RCC 7860 (cell line): ENCODE measurements at regions not wholly inside any gene's neighbourhood (a gene's known extent, or its start where the extent isn't known, plus 50 kb on each side); places are given as distances from the start of the nearest gene placed in this dataset.
"Not testable (repeated sequence)": the region's sequence is repeated elsewhere in the genome, so short reads cannot be mapped to it uniquely, and the experiment has no call there.

Experiments
- DNase-seq: peaks from one replicate; pipeline ENCODE4 v3.0.0-alpha.2; 2015; ENCODE audit warnings: low spot score
- FAIRE-seq: peaks from 2 replicates; lab custom pipeline; 2012; peaks lifted over from hg19 to GRCh38; lab: Jason Lieb, UNC

DNA sequence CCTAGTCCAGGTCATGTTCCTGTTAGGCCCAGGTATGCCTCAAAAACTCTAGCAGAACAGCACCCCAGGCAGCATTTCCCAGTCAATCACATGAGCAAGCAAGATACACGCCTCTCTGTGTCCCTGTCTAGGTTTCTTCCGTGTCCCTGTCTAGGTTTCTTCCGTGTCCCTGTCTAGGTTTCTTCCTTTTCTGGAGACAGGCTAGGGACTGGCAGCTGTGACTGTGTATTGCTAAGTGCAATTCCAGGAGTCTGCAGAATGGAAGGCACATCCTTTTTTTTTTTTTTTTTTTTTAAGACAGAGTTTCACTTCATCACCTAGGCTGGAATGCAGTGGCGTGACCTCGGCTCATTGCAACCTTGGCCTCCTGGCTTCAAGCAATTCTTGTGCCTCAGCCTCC lies 77.6 kb downstream of the SETD4 start:
- DNase-seq (no peak), FAIRE-seq (no peak)

GRCh38 chr21:35981514-35982070 lies 78.7 kb downstream of the SETD4 start:
- FAIRE-seq (no peak), DNase-seq (no peak)

DNA sequence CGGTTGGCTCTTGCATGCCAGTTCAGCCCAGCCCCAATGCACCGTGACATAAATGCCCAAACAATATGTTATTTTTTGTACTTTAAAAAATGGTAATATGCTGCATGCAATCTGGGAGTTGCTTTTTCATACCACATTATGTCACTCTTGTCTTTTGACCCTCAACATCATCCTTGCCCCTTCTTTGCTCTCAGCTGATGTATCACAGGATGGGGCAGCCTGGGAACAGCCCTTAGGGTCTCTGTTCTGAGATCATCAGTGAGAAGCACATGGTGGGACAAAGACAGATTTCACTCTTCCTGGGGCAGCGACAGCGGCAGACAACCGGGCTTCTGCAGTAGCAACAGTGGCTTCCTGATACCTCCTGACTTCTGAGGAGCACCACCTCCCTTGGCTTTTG lies 79.5 kb downstream of the SETD4 start:
- FAIRE-seq (no peak), DNase-seq (no peak)

DNA sequence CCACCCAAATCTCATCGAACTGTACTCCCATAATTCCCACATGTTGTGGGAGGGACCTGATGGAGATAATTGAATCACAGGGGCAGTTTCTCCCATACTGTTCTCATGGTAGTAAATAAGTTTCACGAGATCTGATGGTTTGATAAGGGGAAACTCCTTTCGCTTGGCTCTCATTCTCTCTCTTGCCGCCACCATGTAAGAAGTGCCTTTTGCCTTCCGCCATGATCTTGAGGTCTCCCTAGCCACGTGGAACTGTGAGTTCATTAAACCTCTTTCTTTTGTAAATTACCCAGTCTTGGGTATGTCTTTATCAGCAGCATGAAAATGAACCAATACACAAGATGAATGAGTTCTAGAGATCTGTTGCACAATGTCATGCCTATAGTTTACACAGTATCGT lies 82.5 kb downstream of the SETD4 start:
- not testable (repeated sequence) for FAIRE-seq, DNase-seq

DNA sequence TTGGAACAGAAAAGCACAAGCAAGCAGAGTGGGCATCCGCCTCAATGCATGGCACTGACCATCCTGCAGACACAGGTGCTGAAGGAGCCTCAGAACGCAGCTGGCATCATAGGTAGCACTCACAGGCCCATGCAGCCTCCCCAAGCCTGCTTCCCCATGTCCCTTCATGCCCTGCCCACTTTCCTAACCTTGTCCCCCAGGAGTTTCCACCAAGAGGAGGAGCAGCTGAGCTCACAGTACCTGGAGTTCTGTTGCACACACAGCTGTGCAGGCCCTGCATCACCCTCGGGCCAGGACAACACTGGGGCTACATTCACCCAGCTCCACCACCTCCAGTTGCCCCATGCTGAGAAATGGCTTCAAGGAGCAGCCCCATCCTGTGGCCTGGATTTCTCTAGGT lies 83.4 kb downstream of the SETD4 start:
- no peak for FAIRE-seq

GRCh38 chr21:35976481-35976880 lies 83.8 kb downstream of the SETD4 start:
- FAIRE-seq, result no peak
- DNase-seq, result no peak

More for the DNA sequence above, 83.4 kb downstream of the SETD4 start:
- no peak for DNase-seq

DNA sequence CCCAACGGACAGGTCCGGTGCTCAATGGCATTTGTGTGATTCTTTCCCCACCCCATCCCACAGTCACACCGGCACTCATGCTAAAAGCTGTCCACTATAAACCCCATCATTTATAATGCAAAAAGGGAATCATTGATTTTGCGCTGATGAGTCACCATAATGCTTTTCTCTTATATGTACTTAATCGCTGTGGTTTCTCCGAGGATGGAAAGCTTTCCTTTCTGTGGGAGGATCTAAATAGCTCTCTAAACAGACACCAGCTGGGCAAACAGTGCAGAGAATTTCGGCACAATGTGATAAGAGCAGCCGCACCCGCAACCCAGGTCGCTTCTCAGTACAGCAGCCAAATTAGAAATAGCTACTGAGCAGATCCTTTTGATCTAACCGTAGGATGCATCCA lies 85.6 kb downstream of the SETD4 start:
- FAIRE-seq (no peak), DNase-seq (no peak)

DNA sequence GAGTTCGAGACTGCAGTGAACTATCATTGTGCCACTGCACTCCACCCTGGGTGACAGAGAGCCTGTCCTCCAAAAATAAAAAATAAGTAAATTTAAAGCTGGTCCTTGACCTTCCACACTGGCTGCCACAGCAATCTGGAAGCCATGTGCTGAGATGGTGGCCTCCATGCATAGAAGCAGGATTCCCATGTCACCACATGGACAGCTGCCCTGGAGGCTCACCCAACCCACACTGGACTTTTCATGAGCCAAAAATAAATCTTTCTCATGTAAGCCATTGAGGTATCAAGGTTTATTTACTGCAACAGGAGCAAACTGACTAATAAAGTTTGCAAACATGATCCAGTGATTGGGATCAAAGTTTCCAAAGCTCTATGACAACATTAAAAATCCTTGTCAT lies 88.5 kb downstream of the SETD4 start:
- DNase-seq (no peak), FAIRE-seq (no peak)

DNA sequence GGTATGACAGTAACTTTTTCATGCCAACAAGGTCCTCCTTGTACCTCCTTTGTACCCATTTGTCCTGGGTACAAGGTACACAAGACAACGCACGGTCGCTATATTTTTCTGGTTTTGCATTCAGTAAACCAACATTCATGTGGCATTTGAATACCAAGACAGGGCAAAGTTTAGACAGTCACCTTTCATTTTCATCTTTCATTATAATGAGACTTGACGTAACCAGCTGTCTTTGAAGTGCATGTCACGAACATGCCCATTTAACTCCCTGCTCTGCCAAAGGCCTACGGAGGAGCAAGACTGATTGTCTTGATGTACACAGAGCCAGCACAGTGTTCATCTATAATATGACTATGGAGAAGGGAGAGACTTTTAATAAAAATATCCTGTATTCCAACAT lies 91.0 kb downstream of the SETD4 start:
- DNase-seq (no peak), FAIRE-seq (no peak)

DNA sequence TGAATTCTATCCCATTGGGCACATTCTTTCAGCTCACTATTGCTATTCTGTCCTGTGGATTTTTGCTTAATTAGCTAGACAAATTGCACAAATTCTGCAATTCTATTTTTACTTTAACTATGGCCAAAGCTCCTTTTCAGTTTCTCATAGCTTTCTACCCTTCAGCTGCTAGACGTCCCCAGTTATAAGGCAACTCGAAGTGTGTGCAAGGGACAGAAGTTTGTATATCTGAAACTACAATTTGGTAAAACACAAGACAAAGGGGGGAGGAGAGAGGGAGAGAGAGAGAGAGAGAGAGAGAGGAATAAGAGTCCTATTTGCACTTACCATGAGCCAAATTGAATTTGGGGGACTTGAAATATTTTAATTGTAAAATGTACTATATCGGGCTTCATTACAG lies 91.8 kb downstream of the SETD4 start:
- no peak for DNase-seq
- FAIRE-seq, result no peak

- DNase-seq (no peak), FAIRE-seq (no peak)
Observed at GRCh38 chr21:35965699-35966098, 94.6 kb downstream of the SETD4 start.

DNA sequence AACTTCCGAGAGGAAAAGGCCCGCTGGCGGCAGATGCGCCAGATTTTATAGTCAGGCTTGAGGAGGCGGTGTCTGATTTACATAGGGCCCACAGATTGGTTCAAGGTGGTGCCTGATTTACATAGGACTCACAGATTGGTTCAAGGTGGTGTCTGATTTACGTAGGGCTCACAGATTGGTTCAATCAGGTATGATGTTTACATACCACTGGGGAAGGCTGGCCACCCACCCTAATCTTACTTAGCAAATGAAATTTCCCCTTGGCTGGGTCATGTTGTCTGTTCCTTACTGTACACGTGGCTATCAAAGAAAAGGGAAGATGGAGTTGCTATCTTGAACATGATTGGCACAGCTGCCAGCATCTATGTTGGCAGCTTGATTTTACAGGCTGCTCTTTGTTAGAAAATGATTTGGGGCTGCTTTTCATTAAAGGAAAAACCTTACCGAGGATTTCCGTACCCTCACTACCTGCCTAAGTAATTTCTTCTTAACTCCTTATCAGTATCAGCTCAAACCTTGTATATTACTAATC lies 96.3 kb downstream of the SETD4 start:
- FAIRE-seq (no peak), DNase-seq (no peak)

- DNase-seq (no peak), FAIRE-seq (no peak)
Observed at GRCh38 chr21:35962917-35963316, 97.4 kb downstream of the SETD4 start.

DNA sequence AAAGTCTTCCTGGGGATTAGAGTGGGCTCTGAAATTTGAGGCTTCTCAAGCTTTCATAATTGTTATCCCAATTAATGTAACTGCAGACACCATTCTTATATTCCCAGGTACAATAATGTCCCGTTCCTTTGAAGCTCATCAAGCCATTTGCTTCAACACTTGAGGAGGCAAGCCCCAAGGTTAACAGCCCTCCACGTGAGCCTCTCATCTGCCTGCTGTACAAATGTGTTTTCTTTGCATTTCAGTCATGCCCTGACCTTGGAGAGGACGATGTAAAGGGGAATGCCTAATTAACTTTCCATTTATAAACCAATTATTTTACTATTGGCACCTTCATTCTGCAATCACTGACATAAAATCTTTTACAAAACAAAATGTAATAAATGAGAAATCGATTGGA lies 106.3 kb downstream of the SETD4 start:
- DNase-seq, result no peak
- no peak for FAIRE-seq

DNA sequence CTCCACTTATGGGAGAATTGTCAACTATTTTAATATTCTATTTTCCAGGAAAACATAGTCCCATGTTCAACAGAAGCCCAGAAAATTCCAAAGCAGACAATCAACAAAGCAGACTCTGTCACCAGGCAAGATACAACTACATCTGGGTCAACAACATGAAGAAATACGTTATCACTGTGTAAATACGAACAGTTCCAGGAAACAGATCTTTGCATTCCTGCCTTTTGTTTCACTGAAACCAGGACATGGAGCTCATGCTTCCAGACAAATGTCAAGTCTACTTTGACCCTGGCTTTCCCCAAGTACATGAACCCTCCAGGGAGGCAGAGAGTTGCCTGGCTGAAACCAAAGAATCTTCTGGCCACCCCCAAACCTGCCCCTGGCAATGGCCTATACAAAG lies 106.7 kb downstream of the SETD4 start:
- DNase-seq (no peak), FAIRE-seq (no peak)

DNA sequence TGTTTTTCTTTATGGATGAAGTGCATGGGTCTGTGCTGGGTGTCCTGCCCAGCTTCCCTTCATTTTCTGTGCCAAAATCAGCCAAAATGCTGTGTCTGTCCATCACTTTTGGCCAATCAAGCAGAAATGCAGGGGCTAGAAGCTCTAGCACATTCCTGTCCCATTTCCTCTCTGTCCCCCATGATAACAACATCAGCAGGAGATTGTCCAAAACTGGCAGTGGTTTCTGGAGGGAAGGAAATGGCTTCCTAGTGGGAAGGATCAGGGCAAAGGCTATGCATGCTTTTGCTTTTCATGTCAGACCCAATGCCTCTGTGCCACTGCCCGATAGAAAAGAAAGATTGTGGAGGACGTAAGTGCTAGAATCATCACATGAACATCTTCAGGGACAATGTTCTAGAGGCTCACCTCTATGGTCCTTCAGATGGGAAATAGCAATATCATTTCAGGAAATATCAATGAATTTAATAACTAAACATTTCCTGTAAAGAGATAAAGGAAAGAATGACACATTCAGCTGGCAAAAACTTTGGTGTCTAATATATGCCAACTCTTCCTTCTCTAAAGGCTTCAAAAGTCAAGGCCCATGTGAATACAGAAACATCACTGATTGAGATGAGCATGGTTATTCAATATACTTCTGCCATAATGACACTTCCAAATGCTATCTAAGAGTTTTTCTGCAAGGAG lies 107.5 kb downstream of the SETD4 start:
- FAIRE-seq, result no peak
- no peak for DNase-seq

- FAIRE-seq (no peak), DNase-seq (no peak)
Observed at GRCh38 chr21:35948982-35949381, 111.3 kb downstream of the SETD4 start.

DNA sequence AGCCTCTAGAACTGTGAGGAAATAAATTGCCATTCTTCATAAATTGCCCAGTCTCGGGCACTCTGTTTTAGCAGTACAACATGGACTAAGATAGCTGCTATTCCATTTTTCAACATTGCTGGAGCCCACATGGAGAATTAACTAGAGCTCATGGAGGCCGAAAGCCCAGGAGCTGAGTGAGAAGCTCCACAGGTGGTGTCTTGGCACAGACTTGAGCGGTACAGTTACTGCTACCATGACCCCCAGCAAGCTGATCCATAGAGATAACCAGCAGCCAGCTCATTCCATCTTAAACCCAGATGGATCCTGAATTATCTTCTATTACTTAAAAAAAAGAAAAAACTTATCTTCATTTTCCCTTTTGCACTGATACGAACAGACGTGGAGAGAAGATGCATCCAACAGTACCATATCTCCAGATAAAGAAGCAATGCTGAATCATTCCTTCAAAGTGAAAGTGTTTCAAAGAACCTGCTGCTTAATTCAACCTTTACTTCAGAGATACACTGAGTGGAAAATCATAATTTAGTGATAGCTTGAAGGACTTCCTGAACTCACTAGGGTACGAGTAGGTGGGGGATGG lies 115.1 kb downstream of the SETD4 start:
- no peak for DNase-seq
- no peak for FAIRE-seq

GRCh38 chr21:35943752-35944151 lies 116.6 kb downstream of the SETD4 start:
- DNase-seq (no peak), FAIRE-seq (no peak)

DNA sequence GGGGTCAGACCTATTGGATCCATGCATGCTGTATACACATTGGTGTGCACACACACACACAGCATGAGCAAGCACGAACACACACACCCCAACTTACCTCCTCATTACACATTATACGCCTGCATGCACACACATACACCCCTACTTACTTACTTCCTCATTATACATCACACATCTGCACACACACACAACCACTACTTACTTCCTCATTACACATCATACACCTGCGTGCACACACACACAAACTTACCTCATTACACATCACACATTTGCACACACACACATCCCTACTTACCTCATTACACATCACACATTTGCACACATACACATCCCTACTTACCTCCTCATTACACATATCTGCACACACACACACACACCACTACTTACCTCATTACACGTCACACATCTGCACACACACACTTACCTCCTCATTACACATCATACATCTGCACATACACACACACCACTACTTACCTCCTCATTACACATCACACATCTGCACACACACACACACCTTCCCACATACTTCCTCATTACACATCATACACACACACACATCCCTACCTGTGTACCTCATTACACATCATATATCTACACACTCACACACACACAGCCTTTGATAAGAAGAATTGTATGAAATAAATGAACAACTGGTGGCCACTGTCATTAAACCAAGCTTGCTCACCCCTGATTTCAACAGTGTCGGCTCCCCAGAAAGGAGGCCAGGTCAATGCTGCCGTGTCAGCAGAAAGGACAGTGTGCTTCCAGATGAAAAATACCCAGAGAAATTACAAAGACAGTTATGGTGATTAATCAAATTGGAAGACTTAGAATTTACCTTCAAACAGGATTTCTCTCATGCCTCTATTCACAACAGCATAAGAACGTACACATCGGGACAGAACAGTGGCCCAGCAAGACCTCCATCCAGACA lies 117.8 kb downstream of the SETD4 start:
- DNase-seq, result no peak
- FAIRE-seq, result no peak
